Fibroblast of skin of left quadriceps (primary cell): ENCODE measurements at regions not wholly inside any gene's neighbourhood (a gene's known extent, or its start where the extent isn't known, plus 50 kb on each side); places are given as distances from the start of the nearest gene placed in this dataset.
"Not testable (repeated sequence)": the region's sequence is repeated elsewhere in the genome, so short reads cannot be mapped to it uniquely, and the experiment has no call there.

Source experiments
- DNase-seq, 2 experiments: peaks; one replicate each; pipeline ENCODE4 v3.0.0-alpha.2; 2013; ENCODE audit warnings: low read depth in 2 of 2

DNA sequence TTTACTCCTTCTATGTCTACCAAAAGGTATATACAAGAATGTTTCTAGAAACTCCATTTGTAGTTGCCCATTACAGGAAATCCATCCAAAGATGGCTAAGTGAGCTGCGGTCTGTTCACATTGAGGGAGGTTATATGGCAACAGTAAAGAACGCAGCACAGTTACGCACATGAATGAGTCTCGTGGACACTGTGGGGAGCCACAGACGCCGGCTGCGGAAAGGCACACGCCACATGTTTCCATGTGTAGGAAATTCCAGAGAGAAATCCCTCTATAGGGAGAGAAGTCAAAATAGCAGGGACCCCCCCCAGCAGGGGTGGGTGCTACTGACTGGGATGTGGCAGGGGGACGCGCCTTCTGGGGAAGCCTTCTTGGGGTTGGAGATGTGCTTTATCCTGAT, 139.0 kb upstream of the NCOR2 start:
- no peak for DNase-seq

GRCh38 chr12:124705545-124706138, 138.2 kb upstream of the NCOR2 start:
- no peak for DNase-seq

DNA sequence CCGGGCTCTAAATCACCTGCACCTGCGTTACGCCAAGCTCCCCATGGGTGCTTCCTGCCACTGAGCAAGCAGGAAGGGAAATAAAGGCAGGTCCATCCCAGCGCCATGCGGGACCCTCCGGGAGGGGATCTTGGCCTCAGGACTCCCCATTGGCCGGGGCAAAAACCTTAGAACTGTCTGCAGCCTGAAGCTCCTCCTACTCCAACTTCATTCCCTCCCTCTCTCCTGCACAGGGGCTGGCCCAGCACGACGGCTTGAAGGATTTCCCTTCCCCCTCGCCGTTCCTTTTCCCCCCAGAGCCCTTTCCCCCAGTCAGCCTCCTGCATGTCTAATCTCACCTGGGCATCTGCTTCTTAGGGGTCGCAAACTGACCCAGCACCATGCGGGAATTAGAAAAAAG, 137.2 kb upstream of the NCOR2 start:
- DNase-seq: no peak

DNA sequence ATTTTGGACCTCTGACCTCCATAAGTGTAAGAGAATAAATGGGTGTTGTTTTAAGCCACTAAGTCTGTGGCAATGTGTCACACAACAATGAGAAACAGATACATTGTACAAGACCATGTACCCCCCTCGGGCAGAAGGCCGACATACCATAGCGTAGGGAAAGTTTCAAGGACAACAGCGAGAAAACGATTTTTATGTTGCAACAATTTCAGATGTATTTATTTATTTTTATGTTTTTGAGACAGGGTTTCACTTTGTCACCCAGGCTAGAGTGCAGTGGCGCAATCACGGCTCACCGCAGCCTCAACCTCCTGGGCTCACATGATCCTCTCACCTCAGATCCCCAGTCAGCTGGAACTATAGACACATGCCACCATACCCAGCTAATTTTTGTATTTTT, 136.4 kb upstream of the NCOR2 start:
- DNase-seq: no peak

- no peak for DNase-seq
Measured at GRCh38 chr12:124702736-124703135, 135.3 kb upstream of the NCOR2 start.

DNA sequence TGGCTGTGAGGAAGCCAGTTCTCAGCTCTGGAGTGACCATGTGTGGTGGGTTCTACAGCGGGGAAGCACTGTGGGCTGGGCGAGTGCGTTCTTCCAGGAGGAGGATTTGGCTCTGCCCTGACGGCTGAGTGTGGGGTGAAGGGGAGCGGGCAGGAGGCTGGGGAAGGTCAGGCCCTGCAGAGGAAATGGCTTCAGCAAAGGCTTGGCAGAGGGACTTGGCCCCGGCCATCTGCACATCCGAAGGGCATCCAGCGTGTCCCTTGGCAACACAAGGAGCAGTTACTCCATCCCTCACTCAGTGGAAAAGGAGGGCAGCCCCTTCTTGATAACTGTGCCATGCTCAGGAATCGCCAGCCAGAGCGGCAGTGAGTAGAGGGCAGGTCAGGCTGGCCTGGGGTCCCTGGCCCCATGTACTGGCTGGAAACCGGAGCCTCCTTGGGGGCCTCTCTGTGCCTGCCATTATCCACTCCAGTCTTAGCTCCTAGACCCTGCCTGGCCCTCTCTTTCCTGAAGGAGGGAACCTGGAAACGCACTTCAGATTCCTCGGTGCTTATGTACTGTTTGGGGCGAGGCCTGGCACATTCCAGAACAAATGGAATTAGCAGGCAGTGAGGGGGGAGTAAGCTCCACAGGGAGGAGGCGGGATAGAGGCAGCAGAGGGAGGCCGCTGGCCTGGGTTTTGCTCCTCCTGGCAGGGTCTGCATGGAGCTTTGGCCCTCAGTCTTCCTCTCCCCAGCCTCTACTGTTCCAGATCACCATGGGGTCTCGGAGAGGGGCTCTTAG, 133.6 kb upstream of the NCOR2 start:
- DNase-seq: peak in 1 of 2 experiments; percentile 52

DNA sequence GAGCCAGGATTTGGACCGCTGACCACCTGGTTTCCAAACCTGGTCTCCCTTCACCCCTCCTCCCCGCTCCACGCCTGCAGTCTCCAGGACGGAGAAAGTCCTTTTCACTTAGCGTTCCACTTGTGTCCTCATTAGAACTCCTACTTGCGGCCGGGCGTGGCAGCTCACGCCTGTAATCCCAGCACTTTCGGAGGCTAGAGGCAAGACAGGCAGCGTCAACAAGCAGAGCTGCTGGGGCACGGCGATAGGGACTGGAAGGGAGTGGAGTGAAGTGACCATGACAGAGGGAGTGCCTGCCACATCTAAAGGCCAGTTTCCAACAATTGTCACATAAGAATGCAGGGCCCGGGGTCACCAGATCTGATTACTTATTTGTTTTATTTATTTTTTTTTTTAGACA, 132.5 kb upstream of the NCOR2 start:
- DNase-seq: no peak

DNA sequence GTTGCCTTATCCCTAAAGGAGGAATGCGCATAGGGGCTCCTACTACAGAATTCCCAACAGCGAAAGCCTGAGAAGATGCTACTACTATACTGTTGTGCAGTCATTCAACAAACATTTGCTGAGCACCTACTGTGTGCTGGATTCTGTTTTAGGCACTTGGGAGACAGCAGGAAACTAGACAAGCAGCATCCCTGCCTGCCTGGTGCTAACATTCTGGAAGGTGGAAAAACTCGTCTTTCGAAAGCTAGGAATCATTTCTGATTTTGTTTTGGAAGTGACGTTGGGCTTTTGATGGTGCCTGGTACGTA, 131.5 kb upstream of the NCOR2 start:
- no peak for DNase-seq

- peak; percentile 55 to 64 for DNase-seq
Measured at GRCh38 chr12:124698211-124698997, 131.0 kb upstream of the NCOR2 start.

- DNase-seq: not testable (repeated sequence)
Measured at GRCh38 chr12:124697722-124698121, 130.3 kb upstream of the NCOR2 start.

GRCh38 chr12:124696693-124697476, 129.5 kb upstream of the NCOR2 start:
- no peak for DNase-seq

DNA sequence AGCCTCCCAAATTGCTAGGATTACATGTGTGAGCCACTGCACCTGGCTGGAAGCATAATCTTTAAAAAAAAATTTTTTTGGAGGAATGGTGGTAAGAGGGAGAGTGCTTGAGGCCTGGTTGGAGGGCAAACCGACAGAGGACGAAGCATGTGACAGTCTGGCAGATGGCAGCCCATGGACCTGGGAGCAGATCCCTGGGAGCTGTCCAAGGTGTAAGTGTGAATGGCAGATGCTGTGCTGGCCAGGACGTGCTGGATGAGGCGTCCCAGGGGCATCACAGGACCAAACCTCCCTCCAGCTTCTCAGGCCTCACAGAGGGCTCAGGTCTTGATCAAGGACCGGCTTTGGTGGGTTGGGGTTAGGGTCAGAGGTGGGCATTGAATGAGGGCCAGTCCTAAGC, 128.4 kb upstream of the NCOR2 start:
- DNase-seq: no peak

DNA sequence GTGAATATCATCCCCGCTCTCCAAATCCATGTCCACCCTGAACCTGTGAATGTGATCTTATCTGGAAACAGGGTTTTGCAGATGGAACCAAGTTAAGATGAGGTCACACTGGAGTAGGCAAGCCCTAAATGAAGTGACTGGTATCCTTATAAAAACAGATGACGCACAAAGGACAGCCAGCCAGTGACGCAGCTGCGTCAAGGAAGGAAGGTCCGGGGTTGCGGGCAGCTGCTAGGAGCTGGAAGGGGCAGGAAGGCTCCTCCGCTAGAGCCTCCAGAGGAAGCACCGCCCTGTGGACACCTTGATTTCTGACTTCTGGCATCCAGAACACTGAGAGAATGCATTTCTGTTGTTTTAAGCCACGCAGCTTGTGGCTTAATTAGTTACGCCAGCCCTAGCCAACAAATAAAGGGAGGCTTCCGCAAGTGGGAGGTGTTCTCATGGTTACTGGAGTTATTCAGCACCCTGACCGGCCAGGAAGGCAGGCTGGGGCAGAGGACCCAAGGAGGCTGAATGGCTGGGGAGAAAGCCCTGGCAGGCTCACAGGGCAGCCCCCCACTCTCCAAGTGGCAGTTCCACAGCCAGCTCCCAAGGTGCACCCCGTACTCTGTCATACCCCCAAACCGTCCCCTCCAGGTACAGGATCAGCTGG, 127.6 kb upstream of the NCOR2 start:
- no peak for DNase-seq

GRCh38 chr12:124694250-124694649, 126.8 kb upstream of the NCOR2 start:
- no peak for DNase-seq

- DNase-seq: no peak
Measured at GRCh38 chr12:124693111-124693723, 125.8 kb upstream of the NCOR2 start.

GRCh38 chr12:124692443-124692842, 125.0 kb upstream of the NCOR2 start:
- DNase-seq: no peak

- DNase-seq: no peak
Measured at GRCh38 chr12:124691429-124691828, 124.0 kb upstream of the NCOR2 start.

DNA sequence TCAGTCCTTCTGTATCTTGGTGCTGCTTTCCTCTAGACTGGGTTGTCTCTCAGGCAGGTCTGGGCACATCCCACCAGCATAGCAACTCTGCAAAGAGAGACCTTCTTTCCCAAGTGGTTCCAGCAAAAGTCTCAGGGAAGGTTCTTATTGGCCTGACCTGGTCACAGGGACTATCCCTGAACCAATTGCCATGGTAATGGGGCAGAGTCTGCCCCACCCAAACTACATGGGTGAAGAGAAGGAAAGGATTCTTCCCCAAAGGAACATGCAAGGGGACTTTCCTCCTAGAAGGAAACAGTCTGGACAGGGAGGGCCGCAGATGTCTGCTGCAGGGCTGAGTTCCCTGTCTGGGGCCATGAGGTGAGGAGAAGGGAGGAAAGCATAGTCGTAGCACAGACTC, 122.2 kb upstream of the NCOR2 start:
- no peak for DNase-seq

DNA sequence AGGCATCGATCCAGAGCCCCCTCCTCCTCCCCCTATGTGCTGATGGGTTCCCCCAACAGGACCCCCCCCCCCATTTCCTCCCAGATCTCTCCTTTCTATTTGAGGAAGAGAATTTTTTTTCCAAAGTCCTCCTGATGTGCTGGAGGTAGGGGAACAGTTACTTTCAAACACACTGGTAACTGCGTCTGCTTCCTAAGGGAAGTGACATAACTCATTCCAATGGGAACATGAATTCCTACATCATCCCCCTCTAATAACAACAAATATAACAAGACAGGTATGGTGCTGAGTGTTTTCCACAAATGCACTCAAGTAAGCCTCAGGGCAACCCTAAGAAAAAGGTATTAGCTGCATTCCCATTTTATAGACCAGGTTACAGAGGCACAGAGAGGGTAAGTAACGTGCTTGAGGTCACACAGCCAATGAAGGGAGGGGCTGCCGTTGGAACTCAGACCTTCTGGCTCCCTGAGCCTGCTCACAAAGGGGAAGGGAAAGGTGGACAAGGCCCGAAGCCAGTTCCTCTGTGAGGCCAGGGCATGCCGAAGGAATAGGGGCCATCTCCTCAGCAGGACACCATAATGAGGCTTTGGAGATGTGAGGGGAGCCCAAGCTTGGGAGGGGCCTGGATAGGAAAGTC, 121.1 kb upstream of the NCOR2 start:
- no peak for DNase-seq

GRCh38 chr12:124687917-124688316, 120.5 kb upstream of the NCOR2 start:
- DNase-seq: no peak
